Stimulated activated CD4-positive, alpha-beta T cell treated with anti-CD3 and anti-CD28 coated beads, Interleukin-4, amount 100 ng/mL, for 48 hours (primary cell): ENCODE measurements at regions not wholly inside any gene's neighbourhood (a gene's known extent, or its start where the extent isn't known, plus 50 kb on each side); places are given as distances from the start of the nearest gene placed in this dataset.

Experiments used
- DNase-seq, 2 donors: peaks; one replicate each; pipeline ENCODE4 v3.0.0-alpha.2; 2020; ENCODE audit warnings: low read depth in 2 of 2

GRCh38 chr13:29929062-29929847, 78.8 kb upstream of the UBL3 start:
- DNase-seq = no peak

DNA sequence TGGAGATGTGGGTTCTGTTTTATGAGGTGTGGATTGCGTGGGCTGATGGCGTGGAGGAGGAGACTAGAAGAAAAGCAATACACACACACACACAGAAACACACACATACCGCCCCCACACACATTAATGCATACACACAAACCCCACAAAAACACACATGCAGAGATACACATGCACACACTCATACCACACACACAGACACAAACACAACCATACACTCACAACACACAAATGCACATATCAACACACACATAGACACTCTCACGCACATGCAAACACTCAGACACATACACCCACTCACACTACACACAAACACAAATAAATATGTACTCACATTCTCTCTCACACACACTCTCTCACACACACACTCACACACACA, 75.7 kb upstream of the UBL3 start:
- no peak for DNase-seq

GRCh38 chr13:29925457-29926097, 75.2 kb upstream of the UBL3 start:
- no peak for DNase-seq

- no peak for DNase-seq
These were observed 74.3 kb upstream of the UBL3 start for GRCh38 chr13:29924482-29925350.

DNA sequence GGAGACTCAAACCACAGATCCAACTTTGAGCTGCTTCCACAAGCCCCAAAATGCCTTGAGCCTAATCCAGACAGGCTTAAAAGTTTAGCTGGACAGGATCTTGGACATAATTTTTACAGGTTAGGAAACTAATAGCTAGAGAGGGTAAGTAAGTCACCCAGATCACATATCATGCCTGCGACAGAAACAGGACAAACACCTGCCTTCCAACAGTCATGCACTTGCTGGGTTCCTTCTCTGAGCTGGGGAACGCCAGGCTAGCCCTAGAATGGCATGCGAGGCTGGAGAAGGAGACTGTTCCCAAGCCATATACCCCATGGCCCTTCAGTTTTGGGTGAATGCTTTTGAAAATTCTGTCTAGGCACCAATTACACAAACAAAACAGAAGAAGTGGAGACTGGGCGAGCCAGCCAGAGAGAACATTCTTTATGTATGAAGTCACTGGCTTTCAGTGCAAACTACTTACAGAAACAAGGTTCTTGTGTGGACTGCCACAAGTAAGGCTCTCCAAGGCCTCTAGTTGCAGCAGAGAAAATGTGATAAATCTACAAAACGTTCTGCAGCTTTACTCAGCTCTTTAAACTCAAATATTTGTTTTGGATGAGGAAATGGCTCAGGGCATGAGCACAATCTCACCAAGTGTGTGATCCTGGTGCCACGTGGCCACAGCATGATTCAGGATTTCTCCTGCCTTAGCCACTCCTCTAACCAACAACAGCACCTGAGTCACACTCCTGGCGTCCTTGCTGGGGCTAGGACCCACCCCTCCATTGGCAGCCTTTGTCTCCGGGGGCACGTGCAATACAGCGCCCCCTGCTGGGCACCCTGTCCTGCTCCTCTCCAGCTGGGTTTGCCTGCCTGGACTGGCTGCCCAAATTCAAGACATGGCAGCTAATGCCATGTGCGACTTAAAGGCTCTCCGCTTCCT, 73.4 kb upstream of the UBL3 start:
- peak; percentile 64 to 71 for DNase-seq

DNA sequence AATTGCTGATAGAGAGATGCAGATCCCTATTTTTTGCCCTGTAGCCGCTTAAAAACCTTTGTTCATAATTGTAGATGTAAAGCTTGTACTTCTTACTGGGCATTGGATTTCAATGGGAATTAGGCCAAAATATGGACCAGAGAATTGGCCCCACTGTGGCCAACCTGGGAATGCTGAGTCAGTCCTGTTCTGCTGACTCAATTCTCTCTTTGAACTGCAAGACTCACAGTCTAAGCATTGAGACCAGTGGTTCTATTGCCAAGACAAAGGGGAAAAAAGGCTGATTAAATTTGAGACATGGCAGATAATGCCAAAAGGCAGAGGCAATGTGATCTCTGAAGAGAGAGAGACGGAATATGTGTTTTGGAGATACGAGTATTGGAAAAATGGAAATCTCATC, 72.5 kb upstream of the UBL3 start:
- no peak for DNase-seq

DNA sequence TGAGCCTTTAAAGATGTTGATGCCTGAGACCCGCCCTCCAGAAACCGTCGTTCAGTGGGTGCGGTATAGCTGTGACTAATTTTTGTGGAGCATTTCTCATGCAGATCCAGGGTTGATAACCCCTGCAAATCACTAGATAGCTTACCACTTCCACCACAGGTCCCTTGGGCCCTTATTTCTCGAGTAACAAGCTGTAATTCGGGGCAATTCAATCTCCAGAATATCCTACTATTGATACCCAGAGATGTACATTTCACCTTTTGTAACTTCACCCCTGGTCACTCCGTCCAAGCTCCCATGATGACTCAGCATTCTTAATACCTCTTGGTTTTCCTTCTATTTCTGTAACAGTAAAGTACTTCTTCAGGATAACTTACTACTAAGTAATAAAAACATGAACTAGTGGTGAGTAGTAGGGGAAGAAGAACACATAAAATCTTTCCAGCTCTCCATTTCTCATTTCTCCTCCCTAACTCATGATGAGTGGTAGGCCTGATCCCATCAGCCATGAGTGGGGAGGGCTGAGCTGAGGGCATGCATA, 71.9 kb upstream of the UBL3 start:
- no peak for DNase-seq

DNA sequence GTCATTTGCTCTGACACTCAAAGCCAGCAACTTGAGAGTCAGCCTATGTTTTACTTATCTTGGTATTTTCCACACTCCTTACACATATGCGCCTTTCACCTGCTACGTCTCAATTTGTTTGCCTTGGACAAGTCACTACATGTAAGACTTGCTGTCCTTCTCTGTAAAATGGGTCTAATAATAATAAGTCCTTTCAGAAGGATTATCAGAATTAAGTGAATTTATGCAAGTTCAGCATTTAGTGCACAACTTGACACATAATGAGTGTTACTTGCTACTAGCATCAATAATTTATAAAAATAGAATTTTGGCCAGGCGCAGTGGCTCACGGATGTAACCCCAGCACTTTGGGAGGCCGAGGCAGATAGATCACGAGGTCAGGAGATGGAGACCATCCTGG, 71.1 kb upstream of the UBL3 start:
- no peak for DNase-seq

- no peak for DNase-seq
These were observed 69.7 kb upstream of the UBL3 start for GRCh38 chr13:29920025-29920643.

DNA sequence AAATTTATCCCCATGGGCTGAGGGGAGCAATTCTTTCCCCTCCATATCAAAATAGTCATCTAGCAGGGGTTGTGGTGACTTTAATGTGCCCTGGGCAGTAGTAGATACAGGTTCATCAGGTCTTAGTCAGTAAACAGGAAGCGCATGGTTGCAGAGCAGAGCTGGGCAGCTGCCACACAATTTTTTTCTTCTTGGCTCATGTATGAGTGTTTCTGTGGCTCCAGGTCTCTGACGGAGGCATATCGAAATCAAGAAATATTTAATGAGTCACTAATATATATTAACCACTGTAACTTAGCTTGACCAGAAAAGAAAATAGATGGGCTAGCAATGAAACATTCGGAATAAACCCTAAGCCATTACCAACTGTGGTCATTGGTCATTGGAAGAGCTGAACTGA, 68.4 kb upstream of the UBL3 start:
- no peak for DNase-seq

DNA sequence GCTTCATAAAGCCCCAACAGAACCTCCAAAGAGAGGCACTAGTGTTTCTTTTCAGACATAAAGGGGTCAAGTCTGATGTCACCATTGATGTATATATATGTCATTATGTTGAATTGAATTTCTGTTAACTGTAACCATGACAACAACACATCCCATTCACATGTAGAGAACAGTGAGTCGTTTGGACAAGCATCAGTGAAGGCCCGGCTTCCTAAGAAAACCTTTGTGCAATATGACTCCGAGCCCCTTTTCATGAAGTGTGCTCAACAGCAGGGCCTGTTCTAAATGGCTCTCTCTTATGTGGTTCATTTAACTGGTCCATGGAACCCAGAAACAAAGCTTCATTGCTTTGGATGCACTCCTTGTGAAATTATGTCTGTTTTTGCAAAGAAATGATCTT, 67.2 kb upstream of the UBL3 start:
- DNase-seq = no peak

GRCh38 chr13:29914581-29914980, 64.2 kb upstream of the UBL3 start:
- DNase-seq = no peak

GRCh38 chr13:29911781-29912418, 61.5 kb upstream of the UBL3 start:
- no peak for DNase-seq

GRCh38 chr13:29909975-29910674, 59.7 kb upstream of the UBL3 start:
- no peak for DNase-seq

DNA sequence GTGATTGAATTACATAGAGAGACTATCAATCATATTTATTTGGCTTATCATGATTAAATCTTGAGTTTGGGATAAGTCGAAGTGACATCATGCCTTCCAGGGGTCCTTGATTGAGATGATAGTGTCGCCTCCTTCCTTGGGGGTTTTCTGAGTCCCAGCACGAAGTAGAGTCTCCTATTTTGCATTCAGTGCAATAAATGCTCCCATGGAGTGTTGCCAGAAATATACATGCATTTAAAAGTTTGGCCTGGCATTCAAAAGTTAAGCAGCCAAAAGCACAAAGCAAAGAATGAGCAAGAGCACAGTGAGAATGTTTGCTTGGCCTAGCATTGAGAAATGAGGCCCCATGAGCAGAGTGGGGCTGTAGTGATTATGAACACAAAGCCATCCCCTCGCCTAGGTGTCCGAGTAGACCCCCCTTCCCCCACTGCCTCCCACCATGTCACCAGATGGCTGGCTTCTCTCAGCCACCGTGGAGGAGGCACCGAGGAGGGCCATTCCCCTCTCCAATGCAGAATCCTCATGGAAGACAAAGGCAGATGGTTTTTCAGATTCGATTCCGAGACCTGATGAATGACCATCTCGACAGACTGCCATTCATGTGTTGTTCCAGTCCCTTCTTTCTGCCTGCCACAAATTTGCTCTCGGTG, 58.8 kb upstream of the UBL3 start:
- DNase-seq = no peak

DNA sequence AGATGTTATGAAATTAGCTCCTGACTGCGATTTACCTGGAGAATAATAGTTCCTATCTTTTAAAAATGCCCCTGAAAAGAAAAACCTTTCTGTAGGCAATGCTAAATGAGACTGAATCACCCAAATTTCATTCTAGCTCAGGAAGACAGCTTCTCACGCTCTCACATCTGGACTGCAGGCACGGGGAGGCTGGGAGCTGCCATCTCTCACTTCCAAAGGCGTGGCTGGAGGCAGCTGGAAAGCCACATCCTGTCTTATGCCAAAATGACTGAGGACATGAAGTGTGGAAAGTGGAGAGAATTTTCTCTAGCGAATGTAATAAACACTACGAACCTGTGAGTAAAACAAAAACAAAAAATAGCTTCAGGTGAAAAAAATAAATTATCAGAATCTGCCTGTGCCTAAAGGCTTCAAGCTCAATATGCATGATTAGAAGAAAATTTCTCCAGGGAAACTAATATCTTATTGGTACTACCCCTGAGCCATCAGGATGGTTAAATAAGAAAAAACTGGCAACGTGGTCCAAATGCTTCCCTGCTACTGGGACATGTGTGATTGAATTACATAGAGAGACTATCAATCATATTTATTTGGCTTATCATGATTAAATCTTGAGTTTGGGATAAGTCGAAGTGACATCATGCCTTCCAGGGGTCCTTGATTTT, 58.1 kb upstream of the UBL3 start:
- DNase-seq = no peak

DNA sequence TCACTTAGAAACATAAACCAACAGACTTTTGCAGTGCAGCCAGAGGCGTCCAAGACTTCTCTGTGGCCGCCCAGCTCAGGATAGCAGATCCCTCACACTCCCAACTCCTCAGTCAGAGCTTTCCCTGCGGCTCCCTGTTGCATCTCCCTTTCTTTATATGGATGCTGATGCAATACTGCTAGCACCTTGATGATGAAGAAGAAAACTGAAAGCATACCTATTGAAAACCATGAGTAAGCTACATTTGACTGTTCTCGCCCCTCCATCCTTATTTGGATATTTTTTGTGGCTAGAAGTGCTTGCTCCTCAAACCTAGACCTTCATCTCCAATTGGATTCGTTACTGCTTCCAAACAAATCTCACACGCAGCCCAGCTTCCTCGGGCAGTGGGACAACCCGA, 57.3 kb upstream of the UBL3 start:
- DNase-seq = no peak

DNA sequence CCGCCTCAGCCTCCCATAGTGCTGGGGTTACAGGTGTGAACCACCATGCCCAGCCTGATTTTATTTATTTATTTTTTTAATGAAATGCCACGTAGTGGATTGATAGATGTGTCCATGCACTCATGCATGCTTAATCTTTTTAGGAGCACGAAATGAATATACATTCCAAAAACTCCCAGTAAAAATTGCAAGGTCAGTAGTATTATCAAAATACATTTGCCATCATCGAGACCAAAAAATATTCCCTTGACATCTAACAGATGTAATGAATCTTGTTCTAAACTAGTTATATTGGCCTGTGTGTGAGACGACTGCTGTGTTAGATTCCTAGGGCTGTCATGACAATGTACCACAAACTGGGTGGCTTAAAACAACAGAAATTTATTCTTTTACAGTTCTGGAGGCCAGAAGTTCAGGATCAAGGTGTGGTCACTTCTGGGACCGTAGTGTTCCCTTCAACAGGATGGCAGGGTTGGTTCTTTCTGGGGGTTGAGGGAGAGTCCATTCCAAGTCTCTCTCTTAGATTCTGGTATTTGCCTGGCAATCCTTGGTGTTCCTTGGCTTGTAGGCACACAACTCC, 56.1 kb upstream of the UBL3 start:
- DNase-seq = no peak
